Thyroid gland (tissue), 4 donors: ENCODE measurements at regions not wholly inside any gene's neighbourhood (a gene's known extent, or its start where the extent isn't known, plus 50 kb on each side); places are given as distances from the start of the nearest gene placed in this dataset.

ENCODE experiments used
- DNase-seq, 2 donors: peaks; one replicate each; pipeline ENCODE4 v3.0.0-alpha.2; 2019
- H3K27ac ChIP-seq, 3 donors: fragments of 200-600 bp; sonication (generic); 1 replicate in 2 of 3; 2 replicates in 1 of 3; pipeline ENCODE4 v1.5.1; 2016 to 2019; ENCODE audit warnings: mild to moderate bottlenecking in 1 of 3, moderate library complexity in 1 of 3
- H3K27me3 ChIP-seq: fragments of 200-600 bp; sonication (generic); one replicate; pipeline ENCODE4 v1.5.1; 2019
- H3K36me3 ChIP-seq, 2 donors: fragments of 200-600 bp; sonication (generic); one replicate each; pipeline ENCODE4 v1.5.1; 2016 to 2019
- H3K4me1 ChIP-seq, 2 donors: fragments of 200-600 bp; sonication (generic); one replicate each; pipeline ENCODE4 v1.5.1; 2017 to 2019
- H3K4me3 ChIP-seq, 3 donors: fragments of 200-600 bp; sonication (generic); replicated peaks in 1 of 3; 1 replicate in 2 of 3; 2 replicates in 1 of 3; pipeline ENCODE4 v1.5.1; 2016; ENCODE audit warnings: mild to moderate bottlenecking in 1 of 3
- H3K9me3 ChIP-seq: fragments of 200-600 bp; sonication (generic); one replicate; pipeline ENCODE4 v1.5.1; 2017
- CTCF ChIP-seq, 6 experiments: fragments of 200-600 bp in 3 of 6; fragments of 450-650 bp in 3 of 6; sonication (generic) in 3 of 6; IDR thresholded peaks; one replicate each; pipeline ENCODE4 v1.5.1; 2016 to 2019; ENCODE audit warnings: antibody characterized with exemption in 6 of 6, mild to moderate bottlenecking in 2 of 6, inconsistent platforms in 1 of 6, moderate library complexity in 1 of 6
- POLR2A ChIP-seq, 2 donors: fragments of 450-650 bp; IDR thresholded peaks; one replicate each; pipeline ENCODE4 v1.6.1; 2017; ENCODE audit warnings: antibody characterized with exemption in 2 of 2, mild to moderate bottlenecking in 2 of 2, moderate library complexity in 1 of 2
- WGBS, 2 donors: methylation state at CpG; one replicate each; pipeline ENCODE4 v1.1.5; 2017; 5-methylcytosine and 5-hydroxymethylcytosine counted together
- intact Hi-C: fragments of 100-400 bp; cut with DNase I; formaldehyde crosslinking; loops from one replicate; pipeline ENCODE4 v1.15.1; 2023

GRCh38 chr13:87042946-87043345 is 628.2 kb upstream of the SLITRK5 start:
- no peaks in the 10 kb centered on the region for H3K9me3 ChIP-seq
- intact Hi-C loops = no loop called here
- H3K27ac ChIP-seq = no peak overlapping the region
- no peaks in the 10 kb centered on the region for H3K36me3 ChIP-seq
- H3K4me3 ChIP-seq = no peak overlapping the region
- WGBS, 2 donors = 91 to 99% methylated on average over 1 of the region's 1 CpG
- no peaks in the 10 kb centered on the region for H3K4me1 ChIP-seq
- H3K27me3 ChIP-seq = no peaks in the 10 kb centered on the region
- TF ChIP-seq POLR2A (IDR thresholded peaks at IDR 0.05) (no peak), CTCF (IDR thresholded peaks at IDR 0.05) (no peak)
- no peak for DNase-seq

- Histone ChIP-seq H3K4me1 (no peaks in the 10 kb centered on the region), H3K9me3 (no peaks in the 10 kb centered on the region), H3K36me3 (no peaks in the 10 kb centered on the region), H3K27ac (no peak overlapping the region), H3K27me3 (no peaks in the 10 kb centered on the region), H3K4me3 (no peak overlapping the region)
- no peak for DNase-seq
- intact Hi-C loops = no loop called here
- TF ChIP-seq CTCF (IDR thresholded peaks at IDR 0.05) = no peak
- TF ChIP-seq POLR2A (IDR thresholded peaks at IDR 0.05) = no peak
- WGBS, 2 donors = 63 to 68% methylated on average over 4 of the region's 4 CpGs
Measured at GRCh38 chr13:87052731-87053130, 618.4 kb upstream of the SLITRK5 start.

- WGBS, 2 donors = 55 to 60% methylated on average over 3 of the region's 3 CpGs
- intact Hi-C loops = no loop called here
Measured at GRCh38 chr13:87057807-87058520, 613.2 kb upstream of the SLITRK5 start.

GRCh38 chr13:87058786-87059329 is 612.3 kb upstream of the SLITRK5 start:
- no peak for DNase-seq
- 60 to 76% methylated on average over 5 of the region's 5 CpGs for WGBS, 2 donors
- no peak overlapping the region for H3K27ac ChIP-seq
- TF ChIP-seq CTCF (IDR thresholded peaks at IDR 0.05) (no peak), POLR2A (IDR thresholded peaks at IDR 0.05) (no peak)
- no peaks in the 10 kb centered on the region for H3K36me3 ChIP-seq
- no peaks in the 10 kb centered on the region for H3K9me3 ChIP-seq
- intact Hi-C loops = no loop called here
- no peaks in the 10 kb centered on the region for H3K4me1 ChIP-seq
- H3K4me3 ChIP-seq = no peak overlapping the region
- H3K27me3 ChIP-seq = no peaks in the 10 kb centered on the region

More at GRCh38 chr13:87057807-87058520, 613.2 kb upstream of the SLITRK5 start:
- H3K4me1 ChIP-seq = no peaks in the 10 kb centered on the region
- H3K9me3 ChIP-seq = no peaks in the 10 kb centered on the region
- no peaks in the 10 kb centered on the region for H3K36me3 ChIP-seq
- TF ChIP-seq POLR2A (IDR thresholded peaks at IDR 0.05) (no peak), CTCF (IDR thresholded peaks at IDR 0.05) (no peak)
- no peak overlapping the region for H3K4me3 ChIP-seq
- DNase-seq = no peak
- H3K27me3 ChIP-seq = no peaks in the 10 kb centered on the region
- no peak overlapping the region for H3K27ac ChIP-seq

- Histone ChIP-seq H3K9me3 (no peaks in the 10 kb centered on the region), H3K27me3 (no peaks in the 10 kb centered on the region), H3K4me1 (no peaks in the 10 kb centered on the region), H3K36me3 (no peaks in the 10 kb centered on the region), H3K4me3 (no peak overlapping the region), H3K27ac (no peak overlapping the region)
- no peak for TF ChIP-seq POLR2A (IDR thresholded peaks at IDR 0.05)
- no peak for TF ChIP-seq CTCF (IDR thresholded peaks at IDR 0.05)
- 94% methylated on average over 29 to 34 of the region's 34 CpGs for WGBS, 2 donors
- intact Hi-C loops = no loop called here
- DNase-seq = no peak
Measured at GRCh38 chr13:87078947-87079795, 592.0 kb upstream of the SLITRK5 start.
